ENCODE measurements at regions not wholly inside any gene's neighbourhood (a gene's known extent, or its start where the extent isn't known, plus 50 kb on each side); places are given as distances from the start of the nearest gene placed in this dataset.

DNA sequence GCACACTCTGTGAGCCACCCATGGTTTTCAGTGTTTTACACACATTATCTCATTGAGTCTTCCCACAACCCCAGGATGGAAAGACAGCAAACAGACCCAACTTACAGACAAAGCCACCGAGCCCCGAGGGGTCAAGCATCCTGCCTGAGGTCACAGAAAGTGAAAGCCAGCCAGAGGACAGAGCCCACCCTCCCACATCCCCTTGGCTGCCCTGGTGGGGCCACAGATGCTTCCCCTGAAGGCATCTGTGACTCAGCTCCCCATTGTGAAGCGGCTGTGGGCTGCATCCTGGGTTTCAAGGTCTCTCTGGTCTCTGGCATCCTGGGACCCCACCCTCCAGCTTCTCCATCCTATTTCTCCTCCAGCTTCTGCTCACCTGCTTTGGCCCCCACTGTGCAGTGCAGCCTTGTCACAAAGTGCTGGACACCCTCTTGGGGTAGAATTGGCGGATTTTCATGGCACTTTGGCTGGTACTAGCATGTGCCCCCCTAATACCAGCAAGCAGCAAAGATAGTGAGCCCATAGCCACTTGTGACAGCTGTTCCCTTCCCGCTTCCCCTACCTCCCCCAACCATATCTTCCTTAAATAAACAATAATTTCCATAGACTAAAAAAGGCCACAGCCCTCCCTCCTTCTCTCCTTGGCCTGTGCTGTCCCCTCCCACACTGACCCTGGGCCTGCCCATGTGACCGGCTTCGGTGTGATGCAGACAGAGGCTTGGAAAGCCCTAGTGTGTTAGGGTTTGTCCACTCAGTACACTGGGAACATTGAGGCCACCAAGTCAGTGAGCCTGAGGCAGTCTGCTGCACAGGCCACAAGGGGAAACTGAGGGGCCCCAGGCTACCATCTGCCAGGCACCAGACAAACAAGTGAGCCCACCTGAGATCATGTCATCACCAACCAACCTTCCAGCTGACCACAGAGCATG lies 53.9 kb upstream of the SHISAL1 start:
- DNase-seq, result no peak

GRCh38 chr22:44365832-44366231 lies 53.1 kb upstream of the SHISAL1 start:
- DNase-seq, result no peak

- no peak for DNase-seq
Measured at GRCh38 chr22:44365191-44365590, 52.4 kb upstream of the SHISAL1 start.

- DNase-seq, result no peak
Measured at GRCh38 chr22:44364751-44365130, 52.0 kb upstream of the SHISAL1 start.

GRCh38 chr22:44363980-44364750 lies 51.4 kb upstream of the SHISAL1 start:
- DNase-seq, result no peak

GRCh38 chr22:44363013-44363979 lies 50.5 kb upstream of the SHISAL1 start:
- no peak for DNase-seq

- no peak for DNase-seq
Measured at GRCh38 chr22:44362249-44363012, 49.7 kb upstream of the SHISAL1 start.
